Loucy (cell line): ENCODE measurements at regions not wholly inside any gene's neighbourhood (a gene's known extent, or its start where the extent isn't known, plus 50 kb on each side); places are given as distances from the start of the nearest gene placed in this dataset.

Experiments used
- EZH2phosphoT487 ChIP-seq: fragments of 200-600 bp; IDR thresholded peaks from 2 replicates; pipeline ENCODE4 v1.6.1; 2018; ENCODE audit warnings: antibody characterized with exemption, mild to moderate bottlenecking, moderate library complexity, borderline replicate concordance
- TF ChIP-seq, protein P1 (sequence below): fragments of 200-600 bp; sonication (generic); conservative IDR thresholded peaks from 2 replicates; pipeline ENCODE4 v1.5.1; 2014; ENCODE audit warnings: mild to moderate bottlenecking, antibody characterized with exemption, low read length

- TF ChIP-seq, protein P1, sequence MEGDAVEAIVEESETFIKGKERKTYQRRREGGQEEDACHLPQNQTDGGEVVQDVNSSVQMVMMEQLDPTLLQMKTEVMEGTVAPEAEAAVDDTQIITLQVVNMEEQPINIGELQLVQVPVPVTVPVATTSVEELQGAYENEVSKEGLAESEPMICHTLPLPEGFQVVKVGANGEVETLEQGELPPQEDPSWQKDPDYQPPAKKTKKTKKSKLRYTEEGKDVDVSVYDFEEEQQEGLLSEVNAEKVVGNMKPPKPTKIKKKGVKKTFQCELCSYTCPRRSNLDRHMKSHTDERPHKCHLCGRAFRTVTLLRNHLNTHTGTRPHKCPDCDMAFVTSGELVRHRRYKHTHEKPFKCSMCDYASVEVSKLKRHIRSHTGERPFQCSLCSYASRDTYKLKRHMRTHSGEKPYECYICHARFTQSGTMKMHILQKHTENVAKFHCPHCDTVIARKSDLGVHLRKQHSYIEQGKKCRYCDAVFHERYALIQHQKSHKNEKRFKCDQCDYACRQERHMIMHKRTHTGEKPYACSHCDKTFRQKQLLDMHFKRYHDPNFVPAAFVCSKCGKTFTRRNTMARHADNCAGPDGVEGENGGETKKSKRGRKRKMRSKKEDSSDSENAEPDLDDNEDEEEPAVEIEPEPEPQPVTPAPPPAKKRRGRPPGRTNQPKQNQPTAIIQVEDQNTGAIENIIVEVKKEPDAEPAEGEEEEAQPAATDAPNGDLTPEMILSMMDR = no peak
- no peak for TF ChIP-seq EZH2phosphoT487
Observed at GRCh38 chr3:28826840-28827239, 454.0 kb upstream of the RBMS3 start.
